PC-3 (cell line): ENCODE measurements at regions not wholly inside any gene's neighbourhood (a gene's known extent, or its start where the extent isn't known, plus 50 kb on each side); places are given as distances from the start of the nearest gene placed in this dataset.

Source experiments
- ATAC-seq: fragments of 200-7000 bp; cut with Tn5 transposase; 2 replicates; pipeline ENCODE4 v1.9.1; 2020; ENCODE audit warnings: mild to moderate bottlenecking, moderate library complexity
- BruUV-seq: library from RNA; stranded (reverse); fragments of 400-500 nt; replicated peaks from 2 replicates; lab custom pipeline; 2021; lab: Mats Ljungman, UMichigan
- CTCF ChIA-PET: fragments of 300-600 bp; sonication (Branson Sonifier 250); formaldehyde crosslinking; loops from one replicate; lab custom pipeline; 2022; ENCODE audit warnings: antibody characterized with exemption; lab: Charles Lee
- POLR2A ChIA-PET: fragments of 300-600 bp; sonication (Branson Sonifier 250); formaldehyde crosslinking; loops from one replicate; lab custom pipeline; 2022; ENCODE audit warnings: antibody characterized with exemption; ENCODE audit not compliant: unreplicated experiment; lab: Charles Lee
- DNase-seq: peaks from one replicate; pipeline ENCODE4 v3.0.0-alpha.2; 2015
- H2AFZ ChIP-seq: fragments of 300-600 bp; sonication (generic); 2 replicates; pipeline ENCODE4 v1.6.0; 2016; ENCODE audit warnings: antibody characterized with exemption, low read length
- H3F3A ChIP-seq: fragments of 300-600 bp; sonication (generic); one replicate; pipeline ENCODE4 v1.6.0; 2017; ENCODE audit warnings: antibody characterized with exemption, low read length, control low read depth, mild to moderate bottlenecking; ENCODE audit not compliant: unreplicated experiment
- H3K27ac ChIP-seq: fragments of 300-600 bp; sonication (generic); 2 replicates; pipeline ENCODE4 v1.5.1; 2016; ENCODE audit warnings: mild to moderate bottlenecking, low read length
- H3K27me3 ChIP-seq: fragments of 300-600 bp; sonication (generic); 2 replicates; pipeline ENCODE4 v1.6.1; 2016; ENCODE audit warnings: low read length, mixed read lengths
- H3K36me3 ChIP-seq: fragments of 300-600 bp; sonication (generic); 2 replicates; pipeline ENCODE4 v1.6.1; 2016; ENCODE audit warnings: low read depth, mixed run types, low read length, mixed read lengths
- H3K4me1 ChIP-seq: fragments of 300-600 bp; sonication (generic); 2 replicates; pipeline ENCODE4 v1.5.1; 2016; ENCODE audit warnings: low read length; ENCODE audit not compliant: insufficient read depth
- H3K4me2 ChIP-seq: fragments of 300-600 bp; sonication (generic); 2 replicates; pipeline ENCODE4 v1.6.0; 2016; ENCODE audit warnings: low read length
- H3K4me3 ChIP-seq: fragments of 300-600 bp; sonication (generic); 2 replicates; pipeline ENCODE4 v1.5.1; 2016; ENCODE audit warnings: mild to moderate bottlenecking, low read length, mixed read lengths
- H3K79me2 ChIP-seq: fragments of 300-600 bp; sonication (generic); 2 replicates; pipeline ENCODE4 v1.6.1; 2017; ENCODE audit warnings: low read length, mixed read lengths
- H3K9ac ChIP-seq: fragments of 300-600 bp; sonication (generic); 2 replicates; pipeline ENCODE4 v1.6.0; 2016; ENCODE audit warnings: mild to moderate bottlenecking, low read length
- H3K9me2 ChIP-seq: fragments of 300-600 bp; sonication (generic); replicated peaks from 2 replicates; pipeline ENCODE4 v1.6.1; 2016; ENCODE audit warnings: mixed run types, low read length, mixed read lengths
- H3K9me3 ChIP-seq: fragments of 300-600 bp; sonication (generic); 2 replicates; pipeline ENCODE4 v1.6.1; 2016; ENCODE audit warnings: low read length, mixed read lengths
- H4K20me1 ChIP-seq: fragments of 300-600 bp; sonication (generic); 2 replicates; pipeline ENCODE4 v1.6.1; 2016; ENCODE audit warnings: low read length, mixed read lengths
- EZH2 ChIP-seq: fragments of 300-600 bp; sonication (generic); IDR thresholded peaks from one replicate; pipeline ENCODE4 v1.6.1; 2017; ENCODE audit warnings: antibody characterized with exemption, mild to moderate bottlenecking, low read length; ENCODE audit not compliant: unreplicated experiment
- EZH2phosphoT487 ChIP-seq: fragments of 300-600 bp; sonication (generic); IDR thresholded peaks from 2 replicates; pipeline ENCODE4 v1.6.1; 2018; ENCODE audit warnings: mild to moderate bottlenecking, antibody characterized with exemption, low read length, borderline replicate concordance
- intact Hi-C: fragments of 100-400 bp; cut with micrococcal nuclease; formaldehyde crosslinking; loops from 2 replicates; pipeline ENCODE4 v1.9.0; 2023
- TF ChIP-seq, protein P1 (sequence below): fragments of 300-600 bp; sonication (generic); conservative IDR thresholded peaks from 2 replicates; pipeline ENCODE4 v1.5.1; 2017; ENCODE audit warnings: antibody characterized with exemption, low read depth, mild to moderate bottlenecking, low read length

DNA sequence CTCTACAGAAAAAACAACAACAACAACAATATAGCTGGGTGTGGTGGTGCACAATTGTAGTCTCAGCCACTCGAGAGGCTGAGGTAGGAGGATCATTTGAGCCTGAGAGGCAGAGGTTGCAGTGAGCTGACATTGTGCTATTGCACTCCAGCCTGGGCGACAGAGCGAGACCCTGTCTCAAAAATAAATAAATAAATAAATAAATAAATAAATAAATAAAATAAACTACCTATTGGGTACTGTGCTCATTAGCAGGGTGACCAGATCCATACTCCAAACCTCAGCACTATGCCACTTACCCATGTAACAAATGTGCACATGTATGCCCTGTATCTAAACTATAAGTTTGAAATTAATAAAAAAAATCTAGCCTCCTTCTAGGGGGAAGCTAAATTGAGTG is 369.4 kb upstream of the AJAP1 start:
- no peak overlapping the region for H3K27ac ChIP-seq
- ATAC-seq: no peak
- H4K20me1 ChIP-seq: no peaks in the 10 kb centered on the region
- no peak overlapping the region for H3K4me2 ChIP-seq
- DNase-seq: no peak
- no peak overlapping the region for H3K9ac ChIP-seq
- TF ChIP-seq EZH2phosphoT487: no peak
- TF ChIP-seq EZH2: no peak
- TF ChIP-seq, protein P1, sequence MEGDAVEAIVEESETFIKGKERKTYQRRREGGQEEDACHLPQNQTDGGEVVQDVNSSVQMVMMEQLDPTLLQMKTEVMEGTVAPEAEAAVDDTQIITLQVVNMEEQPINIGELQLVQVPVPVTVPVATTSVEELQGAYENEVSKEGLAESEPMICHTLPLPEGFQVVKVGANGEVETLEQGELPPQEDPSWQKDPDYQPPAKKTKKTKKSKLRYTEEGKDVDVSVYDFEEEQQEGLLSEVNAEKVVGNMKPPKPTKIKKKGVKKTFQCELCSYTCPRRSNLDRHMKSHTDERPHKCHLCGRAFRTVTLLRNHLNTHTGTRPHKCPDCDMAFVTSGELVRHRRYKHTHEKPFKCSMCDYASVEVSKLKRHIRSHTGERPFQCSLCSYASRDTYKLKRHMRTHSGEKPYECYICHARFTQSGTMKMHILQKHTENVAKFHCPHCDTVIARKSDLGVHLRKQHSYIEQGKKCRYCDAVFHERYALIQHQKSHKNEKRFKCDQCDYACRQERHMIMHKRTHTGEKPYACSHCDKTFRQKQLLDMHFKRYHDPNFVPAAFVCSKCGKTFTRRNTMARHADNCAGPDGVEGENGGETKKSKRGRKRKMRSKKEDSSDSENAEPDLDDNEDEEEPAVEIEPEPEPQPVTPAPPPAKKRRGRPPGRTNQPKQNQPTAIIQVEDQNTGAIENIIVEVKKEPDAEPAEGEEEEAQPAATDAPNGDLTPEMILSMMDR: no peak
- no peaks in the 10 kb centered on the region for H3K79me2 ChIP-seq
- intact Hi-C loops: no loop called here
- no peak overlapping the region for H2AFZ ChIP-seq
- ChIA-PET CTCF (no interaction called here), POLR2A (no interaction called here)
- H3K36me3 ChIP-seq: no peaks in the 10 kb centered on the region
- no peaks in the 10 kb centered on the region for H3K27me3 ChIP-seq
- no peaks in the 10 kb centered on the region for H3F3A ChIP-seq
- H3K4me1 ChIP-seq: no peaks in the 10 kb centered on the region
- H3K9me2 ChIP-seq: no peaks in the 10 kb centered on the region
- 0 out of 2 replicates have a peak, but pooled peaks cover 15% of the 10 kb centered on the region for H3K9me3 ChIP-seq
- H3K4me3 ChIP-seq: no peak overlapping the region
- BruUV-seq: no TSS peak

DNA sequence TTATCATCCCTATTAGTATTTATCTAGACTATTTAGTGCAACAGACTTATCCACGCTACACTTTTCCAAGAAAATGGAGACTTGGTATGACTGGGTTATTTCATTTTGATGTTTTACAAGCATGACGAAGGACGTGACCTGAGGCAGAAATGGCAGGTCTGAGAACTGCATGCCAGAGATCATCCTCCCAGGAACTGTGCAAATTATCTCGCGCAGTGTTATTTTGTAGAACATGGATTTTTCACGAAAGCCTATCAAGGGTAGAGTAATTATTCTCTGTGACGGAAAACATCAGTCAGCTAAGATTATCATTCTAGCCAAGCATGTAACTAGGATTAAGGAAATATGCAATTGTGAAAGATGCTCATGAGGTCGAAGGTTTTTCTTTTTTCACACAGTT is 361.5 kb upstream of the AJAP1 start:
- TF ChIP-seq, protein P1: no peak
- TF ChIP-seq EZH2: no peak
- no peak for TF ChIP-seq EZH2phosphoT487
- no peak overlapping the region for H3K27ac ChIP-seq
- no peak for ATAC-seq
- no peak overlapping the region for H3K4me3 ChIP-seq
- ChIA-PET CTCF (no interaction called here), POLR2A (no interaction called here)
- H4K20me1 ChIP-seq: no peaks in the 10 kb centered on the region
- no peak for DNase-seq
- no peaks in the 10 kb centered on the region for H3K27me3 ChIP-seq
- H3K79me2 ChIP-seq: no peaks in the 10 kb centered on the region
- H3F3A ChIP-seq: no peaks in the 10 kb centered on the region
- H3K4me2 ChIP-seq: no peak overlapping the region
- H3K9me3 ChIP-seq: peaks cover 20% of the 10 kb centered on the region
- BruUV-seq: no TSS peak
- H3K36me3 ChIP-seq: no peaks in the 10 kb centered on the region
- intact Hi-C loops: no loop called here
- no peaks in the 10 kb centered on the region for H3K4me1 ChIP-seq
- H3K9me2 ChIP-seq: no peaks in the 10 kb centered on the region
- H3K9ac ChIP-seq: no peak overlapping the region
- H2AFZ ChIP-seq: no peak overlapping the region

DNA sequence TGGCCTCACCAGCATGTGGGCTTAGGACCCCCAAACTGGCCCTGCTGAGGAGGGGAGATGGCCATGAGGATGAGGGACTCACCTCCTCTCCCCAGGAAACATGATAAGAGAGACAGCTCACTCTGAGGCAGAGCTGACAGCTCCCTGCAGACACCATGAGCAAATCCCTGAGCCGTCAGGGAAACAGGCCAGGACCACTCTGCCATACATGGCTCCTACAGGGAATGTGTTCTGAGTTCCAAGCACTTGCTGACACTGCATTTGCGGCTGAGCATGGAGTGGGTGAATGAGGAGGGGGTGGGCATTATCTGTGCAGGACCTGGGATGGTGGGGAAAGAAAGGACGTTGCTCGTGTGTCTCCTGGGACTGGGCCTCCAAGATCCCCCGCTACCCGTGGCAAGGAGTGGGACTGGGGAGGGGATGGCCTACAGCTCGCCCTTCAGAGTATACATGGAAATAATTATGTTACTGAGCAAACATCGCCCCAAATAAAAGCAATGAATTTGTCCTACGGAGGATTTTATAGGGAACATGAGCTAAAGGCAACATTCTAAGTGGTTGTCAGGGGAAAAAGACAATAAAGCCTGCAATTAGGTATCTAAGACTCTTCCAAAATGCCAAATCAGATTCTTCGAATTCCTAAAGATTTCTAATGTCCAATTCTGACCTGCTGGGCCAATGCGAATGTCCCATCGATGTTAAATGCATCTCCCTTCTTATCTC is 355.9 kb upstream of the AJAP1 start:
- no peak for TF ChIP-seq EZH2
- Histone ChIP-seq H3K4me2 (no peak overlapping the region), H3K9me3 (peaks cover 16% of the 10 kb centered on the region), H3K9me2 (no peaks in the 10 kb centered on the region), H3K36me3 (no peaks in the 10 kb centered on the region), H3K27ac (no peak overlapping the region), H4K20me1 (no peaks in the 10 kb centered on the region), H3K4me1 (no peaks in the 10 kb centered on the region), H2AFZ (no peak overlapping the region), H3K9ac (no peak overlapping the region), H3K79me2 (no peaks in the 10 kb centered on the region), H3K4me3 (no peak overlapping the region), H3F3A (no peaks in the 10 kb centered on the region), H3K27me3 (no peaks in the 10 kb centered on the region)
- ATAC-seq: no peak
- BruUV-seq: no TSS peak
- no peak for DNase-seq
- intact Hi-C loops: no loop called here
- ChIA-PET POLR2A (no interaction called here), CTCF (no interaction called here)
